Neural progenitor cell (in vitro differentiated cells): ENCODE measurements at regions not wholly inside any gene's neighbourhood (a gene's known extent, or its start where the extent isn't known, plus 50 kb on each side); places are given as distances from the start of the nearest gene placed in this dataset.

ENCODE experiments used
- DNase-seq: peaks from one replicate; pipeline ENCODE4 v3.0.0-alpha.2; 2016; ENCODE audit warnings: low spot score
- H2AFZ ChIP-seq: fragments of 200-600 bp; sonication (generic); replicated peaks from 2 replicates; pipeline ENCODE4 v1.6.1; 2016; ENCODE audit warnings: antibody characterized with exemption
- H3F3A ChIP-seq: fragments of 200-600 bp; sonication (generic); 2 replicates; pipeline ENCODE4 v1.6.1; 2016; ENCODE audit warnings: antibody characterized with exemption, low read depth
- H3K27ac ChIP-seq: fragments of 200-600 bp; sonication (generic); 2 replicates; pipeline ENCODE4 v1.5.1; 2016; ENCODE audit warnings: mild to moderate bottlenecking
- H3K27me3 ChIP-seq: fragments of 200-600 bp; sonication (generic); 2 replicates; pipeline ENCODE4 v1.6.1; 2016; ENCODE audit warnings: mild to moderate bottlenecking, moderate library complexity
- H3K36me3 ChIP-seq: fragments of 200-600 bp; sonication (generic); 2 replicates; pipeline ENCODE4 v1.5.1; 2016
- H3K4me1 ChIP-seq: fragments of 200-600 bp; sonication (generic); 2 replicates; pipeline ENCODE4 v1.6.1; 2016; ENCODE audit warnings: mixed run types
- H3K4me2 ChIP-seq: fragments of 200-600 bp; sonication (generic); 2 replicates; pipeline ENCODE4 v1.6.1; 2016
- H3K4me3 ChIP-seq: fragments of 200-600 bp; sonication (generic); 2 replicates; pipeline ENCODE4 v1.5.1; 2016
- H3K79me2 ChIP-seq: fragments of 200-600 bp; sonication (generic); 2 replicates; pipeline ENCODE4 v1.6.1; 2016; ENCODE audit warnings: low read depth
- H3K9ac ChIP-seq: fragments of 200-600 bp; sonication (generic); 2 replicates; pipeline ENCODE4 v1.6.1; 2016
- H3K9me3 ChIP-seq: fragments of 200-600 bp; sonication (generic); 2 replicates; pipeline ENCODE4 v1.5.1; 2016; ENCODE audit warnings: low read depth
- H4K20me1 ChIP-seq: fragments of 200-600 bp; sonication (generic); 2 replicates; pipeline ENCODE4 v1.6.1; 2016; ENCODE audit warnings: low read depth
- H3K27ac Mint-ChIP-seq: 3 replicates; pipeline ENCODE4 v1.8.0; 2021; ENCODE audit warnings: mixed read lengths
- H3K27me3 Mint-ChIP-seq: 2 replicates; pipeline ENCODE4 v1.8.0; 2022; ENCODE audit warnings: low read depth, mild to moderate bottlenecking, inconsistent platforms, moderate library complexity, mixed read lengths; ENCODE audit not compliant: insufficient read depth
- H3K36me3 Mint-ChIP-seq: 3 replicates; pipeline ENCODE4 v1.8.0; 2021; ENCODE audit warnings: mixed read lengths
- H3K4me1 Mint-ChIP-seq: 3 replicates; pipeline ENCODE4 v1.8.0; 2021; ENCODE audit warnings: mixed read lengths
- H3K4me3 Mint-ChIP-seq: 3 replicates; pipeline ENCODE4 v1.8.0; 2021; ENCODE audit warnings: mild to moderate bottlenecking, moderate library complexity, mixed read lengths
- H3K9me3 Mint-ChIP-seq: 3 replicates; pipeline ENCODE4 v1.8.0; 2020; ENCODE audit warnings: mixed read lengths
- EZH2 ChIP-seq: fragments of 200-600 bp; sonication (generic); IDR thresholded peaks from 2 replicates; pipeline ENCODE4 v1.6.1; 2017; ENCODE audit warnings: antibody characterized with exemption, mild to moderate bottlenecking, moderate library complexity
- EZH2phosphoT487 ChIP-seq: fragments of 200-600 bp; sonication (generic); IDR thresholded peaks from 2 replicates; pipeline ENCODE4 v1.6.1; 2017; ENCODE audit warnings: antibody characterized with exemption
- TF ChIP-seq, protein P1 (sequence below): fragments of 200-600 bp; sonication (generic); IDR thresholded peaks from 2 replicates; pipeline ENCODE4 v1.5.1; 2017; ENCODE audit warnings: antibody characterized with exemption, mild to moderate bottlenecking

DNA sequence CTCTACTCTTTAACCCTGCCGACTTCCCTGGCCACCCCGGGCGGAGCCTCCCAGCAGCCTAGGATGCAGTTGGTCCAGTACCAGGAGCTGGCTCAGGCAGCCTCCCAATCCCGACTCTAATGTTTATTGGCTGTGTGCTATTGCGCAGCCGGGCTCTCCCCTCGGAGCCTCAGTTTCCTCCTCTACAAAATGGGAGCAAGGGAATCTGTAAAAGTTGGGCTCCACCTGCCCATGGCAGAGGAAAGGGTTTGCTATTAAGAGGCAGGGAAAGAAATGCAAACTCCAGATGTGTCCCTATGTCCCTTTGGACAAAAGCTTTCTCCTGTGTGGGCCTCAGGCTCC is 140.8 kb upstream of the PJA1 start:
- no peak overlapping the region for H3K4me3 ChIP-seq
- Mint-ChIP-seq H3K9me3 (peaks cover 6% of the 10 kb centered on the region), H3K4me3 (peak overlapping the region; percentile 46), H3K36me3 (no peaks in the 10 kb centered on the region), H3K27ac (no peak overlapping the region), H3K4me1 (peaks cover 50% of the 10 kb centered on the region), H3K27me3 (peaks cover 7% of the 10 kb centered on the region)
- no peak overlapping the region for H3K4me2 ChIP-seq
- H3K4me1 ChIP-seq: peaks cover 18% of the 10 kb centered on the region
- no peaks in the 10 kb centered on the region for H3K79me2 ChIP-seq
- no peaks in the 10 kb centered on the region for H4K20me1 ChIP-seq
- H3F3A ChIP-seq: peaks cover 37% of the 10 kb centered on the region
- TF ChIP-seq, protein P1, sequence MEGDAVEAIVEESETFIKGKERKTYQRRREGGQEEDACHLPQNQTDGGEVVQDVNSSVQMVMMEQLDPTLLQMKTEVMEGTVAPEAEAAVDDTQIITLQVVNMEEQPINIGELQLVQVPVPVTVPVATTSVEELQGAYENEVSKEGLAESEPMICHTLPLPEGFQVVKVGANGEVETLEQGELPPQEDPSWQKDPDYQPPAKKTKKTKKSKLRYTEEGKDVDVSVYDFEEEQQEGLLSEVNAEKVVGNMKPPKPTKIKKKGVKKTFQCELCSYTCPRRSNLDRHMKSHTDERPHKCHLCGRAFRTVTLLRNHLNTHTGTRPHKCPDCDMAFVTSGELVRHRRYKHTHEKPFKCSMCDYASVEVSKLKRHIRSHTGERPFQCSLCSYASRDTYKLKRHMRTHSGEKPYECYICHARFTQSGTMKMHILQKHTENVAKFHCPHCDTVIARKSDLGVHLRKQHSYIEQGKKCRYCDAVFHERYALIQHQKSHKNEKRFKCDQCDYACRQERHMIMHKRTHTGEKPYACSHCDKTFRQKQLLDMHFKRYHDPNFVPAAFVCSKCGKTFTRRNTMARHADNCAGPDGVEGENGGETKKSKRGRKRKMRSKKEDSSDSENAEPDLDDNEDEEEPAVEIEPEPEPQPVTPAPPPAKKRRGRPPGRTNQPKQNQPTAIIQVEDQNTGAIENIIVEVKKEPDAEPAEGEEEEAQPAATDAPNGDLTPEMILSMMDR: no peak
- no peaks in the 10 kb centered on the region for H3K27me3 ChIP-seq
- H2AFZ ChIP-seq: no peak overlapping the region
- no peaks in the 10 kb centered on the region for H3K36me3 ChIP-seq
- H3K27ac ChIP-seq: peak overlapping the region; percentile 78
- no peak for DNase-seq
- no peak overlapping the region for H3K9ac ChIP-seq
- no peaks in the 10 kb centered on the region for H3K9me3 ChIP-seq

- H3K27me3 Mint-ChIP-seq: peaks cover 7% of the 10 kb centered on the region
- Histone ChIP-seq H3K79me2 (no peaks in the 10 kb centered on the region), H3K27ac (peak overlapping the region; percentile 78), H3K27me3 (no peaks in the 10 kb centered on the region), H3K4me2 (no peak overlapping the region), H4K20me1 (no peaks in the 10 kb centered on the region), H2AFZ (no peak overlapping the region), H3K9me3 (no peaks in the 10 kb centered on the region), H3K4me1 (peaks cover 18% of the 10 kb centered on the region), H3K9ac (no peak overlapping the region), H3K36me3 (no peaks in the 10 kb centered on the region), H3K4me3 (no peak overlapping the region), H3F3A (peaks cover 37% of the 10 kb centered on the region)
- peaks cover 11% of the 10 kb centered on the region for H3K9me3 Mint-ChIP-seq
- H3K27ac Mint-ChIP-seq: no peak overlapping the region
- H3K36me3 Mint-ChIP-seq: no peaks in the 10 kb centered on the region
- no peak overlapping the region for H3K4me3 Mint-ChIP-seq
- peak; percentile 89 for DNase-seq
- TF ChIP-seq EZH2phosphoT487: no peak
- TF ChIP-seq, protein P1: no peak
- TF ChIP-seq EZH2: no peak
- peaks cover 49% of the 10 kb centered on the region for H3K4me1 Mint-ChIP-seq
These were observed 140.2 kb upstream of the PJA1 start for GRCh38 chrX:69305333-69306062.

DNA sequence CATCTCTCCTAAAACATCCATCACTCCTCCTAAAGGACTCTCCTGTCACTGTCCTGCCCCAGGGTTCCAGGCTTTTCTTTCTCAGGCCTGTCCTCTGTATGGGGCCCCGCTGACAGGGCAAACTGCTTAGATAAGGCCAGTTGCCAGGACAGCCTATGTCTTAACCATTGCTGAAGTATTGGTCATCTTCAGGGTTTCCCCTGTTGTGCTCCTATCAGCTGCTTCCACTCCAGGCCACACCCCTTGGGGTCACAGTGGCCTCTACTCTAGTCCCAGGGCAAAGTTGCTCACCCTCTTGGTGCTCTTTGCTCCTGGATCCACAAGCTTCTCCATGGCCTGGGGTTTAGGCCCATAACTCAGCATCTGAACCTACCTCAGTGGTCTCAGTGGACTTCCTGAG is 138.0 kb upstream of the PJA1 start:
- no peak overlapping the region for H3K4me2 ChIP-seq
- no peak overlapping the region for H3K4me3 ChIP-seq
- TF ChIP-seq, protein P1: no peak
- no peak for TF ChIP-seq EZH2phosphoT487
- no peak for TF ChIP-seq EZH2
- Mint-ChIP-seq H3K27me3 (peaks cover 8% of the 10 kb centered on the region), H3K4me3 (no peak overlapping the region), H3K27ac (peak overlapping the region; percentile 5), H3K9me3 (peaks cover 11% of the 10 kb centered on the region), H3K4me1 (peaks cover 44% of the 10 kb centered on the region), H3K36me3 (no peaks in the 10 kb centered on the region)
- no peaks in the 10 kb centered on the region for H3K27me3 ChIP-seq
- no peaks in the 10 kb centered on the region for H4K20me1 ChIP-seq
- no peaks in the 10 kb centered on the region for H3K36me3 ChIP-seq
- H3F3A ChIP-seq: peaks cover 31% of the 10 kb centered on the region
- H3K4me1 ChIP-seq: peaks cover 18% of the 10 kb centered on the region
- DNase-seq: no peak
- no peak overlapping the region for H3K27ac ChIP-seq
- no peak overlapping the region for H3K9ac ChIP-seq
- no peaks in the 10 kb centered on the region for H3K79me2 ChIP-seq
- no peak overlapping the region for H2AFZ ChIP-seq
- H3K9me3 ChIP-seq: no peaks in the 10 kb centered on the region
